ENCODE measurements at regions not wholly inside any gene's neighbourhood (a gene's known extent, or its start where the extent isn't known, plus 50 kb on each side); places are given as distances from the start of the nearest gene placed in this dataset.

DNA sequence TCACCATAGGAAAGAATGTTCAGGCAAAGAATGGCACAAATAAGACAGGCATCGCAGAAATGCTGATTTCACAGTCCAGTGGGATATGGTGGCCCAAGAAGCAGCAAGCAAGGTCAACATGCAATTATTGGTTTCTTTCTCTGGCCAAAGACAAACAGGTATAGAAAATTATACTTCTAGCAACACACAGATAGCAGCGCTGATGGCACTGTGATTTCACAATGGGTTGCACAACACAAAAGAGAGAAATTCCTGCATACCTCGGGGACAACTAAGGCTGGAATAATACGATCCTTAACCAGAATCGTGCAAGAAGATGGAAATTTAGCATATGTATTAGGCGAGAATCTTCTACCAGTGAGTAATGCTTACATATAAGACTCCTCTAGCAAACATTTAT, 76.3 kb upstream of the NR2F2 start (continued):
- TF ChIP-seq, protein P1, sequence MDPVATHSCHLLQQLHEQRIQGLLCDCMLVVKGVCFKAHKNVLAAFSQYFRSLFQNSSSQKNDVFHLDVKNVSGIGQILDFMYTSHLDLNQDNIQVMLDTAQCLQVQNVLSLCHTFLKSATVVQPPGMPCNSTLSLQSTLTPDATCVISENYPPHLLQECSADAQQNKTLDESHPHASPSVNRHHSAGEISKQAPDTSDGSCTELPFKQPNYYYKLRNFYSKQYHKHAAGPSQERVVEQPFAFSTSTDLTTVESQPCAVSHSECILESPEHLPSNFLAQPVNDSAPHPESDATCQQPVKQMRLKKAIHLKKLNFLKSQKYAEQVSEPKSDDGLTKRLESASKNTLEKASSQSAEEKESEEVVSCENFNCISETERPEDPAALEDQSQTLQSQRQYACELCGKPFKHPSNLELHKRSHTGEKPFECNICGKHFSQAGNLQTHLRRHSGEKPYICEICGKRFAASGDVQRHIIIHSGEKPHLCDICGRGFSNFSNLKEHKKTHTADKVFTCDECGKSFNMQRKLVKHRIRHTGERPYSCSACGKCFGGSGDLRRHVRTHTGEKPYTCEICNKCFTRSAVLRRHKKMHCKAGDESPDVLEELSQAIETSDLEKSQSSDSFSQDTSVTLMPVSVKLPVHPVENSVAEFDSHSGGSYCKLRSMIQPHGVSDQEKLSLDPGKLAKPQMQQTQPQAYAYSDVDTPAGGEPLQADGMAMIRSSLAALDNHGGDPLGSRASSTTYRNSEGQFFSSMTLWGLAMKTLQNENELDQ (CRISPR knock-in tag; IDR thresholded peaks at IDR 0.05; ENCODE audit: borderline replicate concordance): no peak
- TF ChIP-seq KDM2A (CRISPR knock-in tag; IDR thresholded peaks at IDR 0.05; ENCODE audit: borderline replicate concordance, low read depth) (no peak), ZFP41 (CRISPR knock-in tag; IDR thresholded peaks at IDR 0.05; ENCODE audit: borderline replicate concordance) (no peak), SALL1 (CRISPR knock-in tag; IDR thresholded peaks at IDR 0.05) (peak; percentile 56; the same call in 1 of the 2 replicates), FOSL2 (CRISPR knock-in tag; IDR thresholded peaks at IDR 0.05) (peak; percentile 66; the same call in 1 of the 2 replicates), SETDB1 (CRISPR knock-in tag; IDR thresholded peaks at IDR 0.05; ENCODE audit: borderline replicate concordance) (no peak), ZSCAN12 (CRISPR knock-in tag; IDR thresholded peaks at IDR 0.05) (no peak), ZC3H4 (CRISPR knock-in tag; IDR thresholded peaks at IDR 0.05; ENCODE audit: borderline replicate concordance) (no peak), NFIB (CRISPR knock-in tag; IDR thresholded peaks at IDR 0.05; ENCODE audit: borderline replicate concordance) (no peak), ZNF160 (CRISPR knock-in tag; IDR thresholded peaks at IDR 0.05) (no peak), MAFG (CRISPR knock-in tag; IDR thresholded peaks at IDR 0.05) (no peak), CHCHD3 (CRISPR knock-in tag; IDR thresholded peaks at IDR 0.05) (no peak)
- TF ChIP-seq, protein P2, sequence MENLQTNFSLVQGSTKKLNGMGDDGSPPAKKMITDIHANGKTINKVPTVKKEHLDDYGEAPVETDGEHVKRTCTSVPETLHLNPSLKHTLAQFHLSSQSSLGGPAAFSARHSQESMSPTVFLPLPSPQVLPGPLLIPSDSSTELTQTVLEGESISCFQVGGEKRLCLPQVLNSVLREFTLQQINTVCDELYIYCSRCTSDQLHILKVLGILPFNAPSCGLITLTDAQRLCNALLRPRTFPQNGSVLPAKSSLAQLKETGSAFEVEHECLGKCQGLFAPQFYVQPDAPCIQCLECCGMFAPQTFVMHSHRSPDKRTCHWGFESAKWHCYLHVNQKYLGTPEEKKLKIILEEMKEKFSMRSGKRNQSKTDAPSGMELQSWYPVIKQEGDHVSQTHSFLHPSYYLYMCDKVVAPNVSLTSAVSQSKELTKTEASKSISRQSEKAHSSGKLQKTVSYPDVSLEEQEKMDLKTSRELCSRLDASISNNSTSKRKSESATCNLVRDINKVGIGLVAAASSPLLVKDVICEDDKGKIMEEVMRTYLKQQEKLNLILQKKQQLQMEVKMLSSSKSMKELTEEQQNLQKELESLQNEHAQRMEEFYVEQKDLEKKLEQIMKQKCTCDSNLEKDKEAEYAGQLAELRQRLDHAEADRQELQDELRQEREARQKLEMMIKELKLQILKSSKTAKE (CRISPR knock-in tag; IDR thresholded peaks at IDR 0.05; ENCODE audit: borderline replicate concordance): no peak
